HEK293 (cell line): ENCODE measurements at regions not wholly inside any gene's neighbourhood (a gene's known extent, or its start where the extent isn't known, plus 50 kb on each side); places are given as distances from the start of the nearest gene placed in this dataset.

Source experiments
- KLF9 ChIP-seq: fragments of 450-650 bp; formaldehyde crosslinking; IDR thresholded peaks from 2 replicates; pipeline ENCODE4 v1.5.1; 2016; ENCODE audit warnings: missing biosample characterization, missing genetic modification characterization, low read depth
- MYNN ChIP-seq: fragments of 450-650 bp; formaldehyde crosslinking; IDR thresholded peaks from 2 replicates; pipeline ENCODE4 v1.5.1; 2016; ENCODE audit warnings: missing biosample characterization, missing genetic modification characterization, borderline replicate concordance
- ZNF157 ChIP-seq: fragments of 450-650 bp; formaldehyde crosslinking; IDR thresholded peaks from 2 replicates; pipeline ENCODE4 v1.5.1; 2016; ENCODE audit warnings: missing biosample characterization, missing genetic modification characterization
- ZNF660 ChIP-seq: fragments of 450-650 bp; IDR thresholded peaks from 2 replicates; pipeline ENCODE4 v1.5.1; 2018; ENCODE audit warnings: missing biosample characterization, mild to moderate bottlenecking, missing genetic modification characterization
- ZNF768 ChIP-seq: fragments of 450-650 bp; formaldehyde crosslinking; IDR thresholded peaks from 2 replicates; pipeline ENCODE4 v1.5.1; 2018; ENCODE audit warnings: missing biosample characterization, mild to moderate bottlenecking, missing genetic modification characterization
- ZNF843 ChIP-seq: fragments of 450-650 bp; formaldehyde crosslinking; IDR thresholded peaks from 2 replicates; pipeline ENCODE4 v1.5.1; 2016; ENCODE audit warnings: missing biosample characterization, missing genetic modification characterization
- TF ChIP-seq, protein P1 (sequence below): fragments of 450-650 bp; formaldehyde crosslinking; IDR thresholded peaks from 2 replicates; pipeline ENCODE4 v1.5.1; 2016; ENCODE audit warnings: missing biosample characterization, missing genetic modification characterization
- TF ChIP-seq, protein P2 (sequence below): fragments of 450-650 bp; formaldehyde crosslinking; IDR thresholded peaks from 2 replicates; pipeline ENCODE4 v1.5.1; 2016; ENCODE audit warnings: missing biosample characterization, missing genetic modification characterization

DNA sequence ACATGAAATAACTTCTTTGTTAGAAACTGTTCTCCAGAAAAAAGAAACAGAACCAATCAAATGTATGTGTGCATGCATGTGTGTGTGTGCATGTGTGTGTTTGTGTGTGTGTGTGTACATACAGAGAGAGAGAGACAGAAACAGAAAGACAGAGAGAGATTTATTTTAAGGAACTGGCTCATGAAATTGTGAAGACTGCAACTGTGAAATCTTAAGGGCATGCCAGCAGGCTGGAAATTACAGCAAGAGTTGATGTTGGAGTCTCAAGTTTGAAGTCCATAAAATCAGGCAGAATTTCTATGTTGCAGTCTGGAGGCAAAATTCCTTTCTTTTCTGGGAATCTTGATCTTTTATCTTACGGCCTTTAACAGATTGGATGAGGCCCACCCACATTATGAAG lies 168.9 kb upstream of the CDH20 start:
- TF ChIP-seq, protein P1, sequence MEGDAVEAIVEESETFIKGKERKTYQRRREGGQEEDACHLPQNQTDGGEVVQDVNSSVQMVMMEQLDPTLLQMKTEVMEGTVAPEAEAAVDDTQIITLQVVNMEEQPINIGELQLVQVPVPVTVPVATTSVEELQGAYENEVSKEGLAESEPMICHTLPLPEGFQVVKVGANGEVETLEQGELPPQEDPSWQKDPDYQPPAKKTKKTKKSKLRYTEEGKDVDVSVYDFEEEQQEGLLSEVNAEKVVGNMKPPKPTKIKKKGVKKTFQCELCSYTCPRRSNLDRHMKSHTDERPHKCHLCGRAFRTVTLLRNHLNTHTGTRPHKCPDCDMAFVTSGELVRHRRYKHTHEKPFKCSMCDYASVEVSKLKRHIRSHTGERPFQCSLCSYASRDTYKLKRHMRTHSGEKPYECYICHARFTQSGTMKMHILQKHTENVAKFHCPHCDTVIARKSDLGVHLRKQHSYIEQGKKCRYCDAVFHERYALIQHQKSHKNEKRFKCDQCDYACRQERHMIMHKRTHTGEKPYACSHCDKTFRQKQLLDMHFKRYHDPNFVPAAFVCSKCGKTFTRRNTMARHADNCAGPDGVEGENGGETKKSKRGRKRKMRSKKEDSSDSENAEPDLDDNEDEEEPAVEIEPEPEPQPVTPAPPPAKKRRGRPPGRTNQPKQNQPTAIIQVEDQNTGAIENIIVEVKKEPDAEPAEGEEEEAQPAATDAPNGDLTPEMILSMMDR (tag by site-specific recombination), result no peak
- TF ChIP-seq MYNN (tag by site-specific recombination) (no peak), KLF9 (tag by site-specific recombination) (no peak), ZNF768 (tag by site-specific recombination) (no peak), ZNF660 (tag by site-specific recombination) (no peak), ZNF843 (no peak), ZNF157 (no peak)
- TF ChIP-seq, protein P2, sequence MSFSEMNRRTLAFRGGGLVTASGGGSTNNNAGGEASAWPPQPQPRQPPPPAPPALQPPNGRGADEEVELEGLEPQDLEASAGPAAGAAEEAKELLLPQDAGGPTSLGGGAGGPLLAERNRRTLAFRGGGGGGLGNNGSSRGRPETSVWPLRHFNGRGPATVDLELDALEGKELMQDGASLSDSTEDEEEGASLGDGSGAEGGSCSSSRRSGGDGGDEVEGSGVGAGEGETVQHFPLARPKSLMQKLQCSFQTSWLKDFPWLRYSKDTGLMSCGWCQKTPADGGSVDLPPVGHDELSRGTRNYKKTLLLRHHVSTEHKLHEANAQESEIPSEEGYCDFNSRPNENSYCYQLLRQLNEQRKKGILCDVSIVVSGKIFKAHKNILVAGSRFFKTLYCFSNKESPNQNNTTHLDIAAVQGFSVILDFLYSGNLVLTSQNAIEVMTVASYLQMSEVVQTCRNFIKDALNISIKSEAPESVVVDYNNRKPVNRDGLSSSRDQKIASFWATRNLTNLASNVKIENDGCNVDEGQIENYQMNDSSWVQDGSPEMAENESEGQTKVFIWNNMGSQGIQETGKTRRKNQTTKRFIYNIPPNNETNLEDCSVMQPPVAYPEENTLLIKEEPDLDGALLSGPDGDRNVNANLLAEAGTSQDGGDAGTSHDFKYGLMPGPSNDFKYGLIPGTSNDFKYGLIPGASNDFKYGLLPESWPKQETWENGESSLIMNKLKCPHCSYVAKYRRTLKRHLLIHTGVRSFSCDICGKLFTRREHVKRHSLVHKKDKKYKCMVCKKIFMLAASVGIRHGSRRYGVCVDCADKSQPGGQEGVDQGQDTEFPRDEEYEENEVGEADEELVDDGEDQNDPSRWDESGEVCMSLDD (tag by site-specific recombination), result no peak
